ENCODE measurements at regions not wholly inside any gene's neighbourhood (a gene's known extent, or its start where the extent isn't known, plus 50 kb on each side); places are given as distances from the start of the nearest gene placed in this dataset.
"Not testable (repeated sequence)": the region's sequence is repeated elsewhere in the genome, so short reads cannot be mapped to it uniquely, and the experiment has no call there.

DNA sequence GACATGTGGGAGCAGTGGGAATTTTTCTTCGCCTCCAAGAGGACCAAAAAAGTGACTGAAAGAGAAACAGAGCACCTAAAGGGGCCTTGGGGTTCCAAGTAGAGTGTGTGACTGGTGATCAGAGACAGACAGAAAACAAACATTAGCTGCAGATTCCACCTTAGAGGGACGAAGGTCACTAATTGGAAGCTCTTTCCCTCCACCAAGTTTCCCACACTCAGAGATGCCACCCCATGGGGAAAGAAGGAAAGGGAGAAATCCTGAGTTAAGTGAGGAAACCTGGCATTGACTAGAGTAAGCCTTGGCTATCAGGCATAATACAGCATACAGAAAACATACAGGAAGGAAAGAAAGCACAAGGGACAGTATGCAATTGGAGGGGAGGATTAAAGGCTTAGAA is 90.9 kb downstream of the HNRNPD start:
- Histone ChIP-seq H3K4me3 (no peak overlapping the region), H3K9me3 (no peaks in the 10 kb centered on the region), H3K36me3 (no peaks in the 10 kb centered on the region), H3K27me3 (no peaks in the 10 kb centered on the region), H3K4me1 (no peaks in the 10 kb centered on the region), H3K27ac (no peak overlapping the region)
- intact Hi-C loops (cut with DNase I; ENCODE audit: low total_unique reads): no loop called here
- TF ChIP-seq, protein P1, sequence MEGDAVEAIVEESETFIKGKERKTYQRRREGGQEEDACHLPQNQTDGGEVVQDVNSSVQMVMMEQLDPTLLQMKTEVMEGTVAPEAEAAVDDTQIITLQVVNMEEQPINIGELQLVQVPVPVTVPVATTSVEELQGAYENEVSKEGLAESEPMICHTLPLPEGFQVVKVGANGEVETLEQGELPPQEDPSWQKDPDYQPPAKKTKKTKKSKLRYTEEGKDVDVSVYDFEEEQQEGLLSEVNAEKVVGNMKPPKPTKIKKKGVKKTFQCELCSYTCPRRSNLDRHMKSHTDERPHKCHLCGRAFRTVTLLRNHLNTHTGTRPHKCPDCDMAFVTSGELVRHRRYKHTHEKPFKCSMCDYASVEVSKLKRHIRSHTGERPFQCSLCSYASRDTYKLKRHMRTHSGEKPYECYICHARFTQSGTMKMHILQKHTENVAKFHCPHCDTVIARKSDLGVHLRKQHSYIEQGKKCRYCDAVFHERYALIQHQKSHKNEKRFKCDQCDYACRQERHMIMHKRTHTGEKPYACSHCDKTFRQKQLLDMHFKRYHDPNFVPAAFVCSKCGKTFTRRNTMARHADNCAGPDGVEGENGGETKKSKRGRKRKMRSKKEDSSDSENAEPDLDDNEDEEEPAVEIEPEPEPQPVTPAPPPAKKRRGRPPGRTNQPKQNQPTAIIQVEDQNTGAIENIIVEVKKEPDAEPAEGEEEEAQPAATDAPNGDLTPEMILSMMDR (IDR thresholded peaks at IDR 0.05): no peak
- TF ChIP-seq POLR2A (IDR thresholded peaks at IDR 0.05): no peak
- no peak for DNase-seq

DNA sequence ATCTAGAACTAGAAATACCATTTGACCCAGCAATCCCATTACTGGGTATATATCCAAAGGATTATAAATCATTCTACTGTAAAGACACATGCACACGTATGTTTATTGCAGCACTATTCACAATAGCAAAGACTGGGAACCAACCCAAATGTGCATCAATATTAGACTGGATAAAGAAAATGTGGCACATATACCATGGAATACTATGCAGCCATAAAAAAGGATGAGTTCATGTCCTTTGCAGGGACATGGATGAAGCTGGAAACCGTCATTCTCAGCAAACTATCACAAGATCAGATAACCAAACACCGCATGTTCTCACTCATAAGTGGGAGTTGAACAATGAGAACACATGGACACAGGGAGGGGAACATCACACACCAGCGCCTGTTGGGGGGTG is 94.2 kb downstream of the HNRNPD start:
- DNase-seq; H3K4me3 ChIP-seq; H3K27me3 ChIP-seq; H3K27ac ChIP-seq; H3K4me1 ChIP-seq; H3K36me3 ChIP-seq; H3K9me3 ChIP-seq; intact Hi-C loops (cut with DNase I; ENCODE audit: low total_unique reads): not testable (repeated sequence)

DNA sequence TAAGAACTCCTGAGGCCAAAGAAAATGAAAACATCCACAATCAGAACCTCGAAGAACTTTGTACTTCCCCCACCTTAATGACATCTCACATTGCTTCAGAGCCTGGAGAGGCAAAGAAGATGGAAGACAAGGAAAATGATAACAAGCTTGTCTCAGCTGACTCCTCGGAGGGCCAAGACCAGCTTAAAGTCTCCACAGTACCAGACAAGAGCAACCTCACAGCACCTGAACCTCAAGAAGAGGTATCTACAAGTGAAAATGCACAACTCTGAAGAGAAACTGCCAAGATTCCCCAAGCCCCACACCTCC is 97.5 kb downstream of the HNRNPD start:
- H3K27ac ChIP-seq: no peak overlapping the region
- no peaks in the 10 kb centered on the region for H3K36me3 ChIP-seq
- no peak overlapping the region for H3K4me3 ChIP-seq
- TF ChIP-seq POLR2A (IDR thresholded peaks at IDR 0.05): no peak
- intact Hi-C loops (cut with DNase I; ENCODE audit: low total_unique reads): no loop called here
- H3K27me3 ChIP-seq: no peaks in the 10 kb centered on the region
- no peaks in the 10 kb centered on the region for H3K9me3 ChIP-seq
- no peaks in the 10 kb centered on the region for H3K4me1 ChIP-seq
- no peak for DNase-seq

DNA sequence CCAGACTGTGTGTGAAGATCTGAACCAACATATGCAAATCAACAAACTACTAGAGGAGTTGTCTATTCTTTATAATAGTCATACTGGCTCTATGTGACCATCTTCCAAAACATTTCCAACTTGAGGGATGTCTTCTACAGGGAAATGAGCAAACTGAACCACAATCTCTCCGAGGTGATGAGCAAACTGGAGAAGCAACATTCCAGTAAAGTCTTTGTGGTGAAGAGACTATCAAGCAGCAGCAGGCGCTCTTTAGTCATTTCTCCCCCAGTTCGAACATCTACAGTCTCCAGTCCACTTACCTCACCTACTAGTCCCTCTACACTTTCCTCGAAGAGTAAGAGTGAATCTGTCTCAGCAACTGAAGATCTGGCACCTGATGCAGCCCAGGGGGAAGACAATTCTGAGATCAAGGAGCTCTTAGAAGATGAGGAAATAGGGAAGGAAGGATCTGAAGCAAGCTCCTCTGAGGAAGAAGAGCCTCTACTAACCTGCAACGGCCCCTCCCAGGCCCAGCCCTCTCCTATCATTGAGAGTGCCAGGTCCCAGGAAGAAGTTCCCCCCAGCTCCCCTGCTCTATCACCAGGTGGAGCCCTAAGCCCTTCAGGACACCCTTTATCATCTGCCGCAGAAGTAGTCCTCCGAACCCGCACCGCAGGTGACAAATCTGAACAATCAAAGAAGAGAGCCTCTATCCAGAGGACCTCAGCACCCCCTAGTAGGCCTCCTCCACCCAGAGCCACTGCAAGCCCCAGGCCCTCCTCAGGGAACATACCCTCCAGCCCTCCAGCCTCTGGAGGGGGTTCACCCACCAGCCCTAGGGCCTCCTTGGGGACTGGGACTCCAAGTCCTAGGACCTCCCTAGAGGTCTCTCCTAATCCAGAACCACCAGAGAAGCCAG is 98.1 kb downstream of the HNRNPD start:
- Histone ChIP-seq H3K27ac (no peak overlapping the region), H3K4me3 (no peak overlapping the region), H3K27me3 (no peaks in the 10 kb centered on the region), H3K4me1 (no peaks in the 10 kb centered on the region), H3K9me3 (no peaks in the 10 kb centered on the region), H3K36me3 (no peaks in the 10 kb centered on the region)
- DNase-seq: no peak
- TF ChIP-seq, protein P1 (IDR thresholded peaks at IDR 0.05): no peak
- no peak for TF ChIP-seq POLR2A (IDR thresholded peaks at IDR 0.05)
- intact Hi-C loops (cut with DNase I; ENCODE audit: low total_unique reads): no loop called here

DNA sequence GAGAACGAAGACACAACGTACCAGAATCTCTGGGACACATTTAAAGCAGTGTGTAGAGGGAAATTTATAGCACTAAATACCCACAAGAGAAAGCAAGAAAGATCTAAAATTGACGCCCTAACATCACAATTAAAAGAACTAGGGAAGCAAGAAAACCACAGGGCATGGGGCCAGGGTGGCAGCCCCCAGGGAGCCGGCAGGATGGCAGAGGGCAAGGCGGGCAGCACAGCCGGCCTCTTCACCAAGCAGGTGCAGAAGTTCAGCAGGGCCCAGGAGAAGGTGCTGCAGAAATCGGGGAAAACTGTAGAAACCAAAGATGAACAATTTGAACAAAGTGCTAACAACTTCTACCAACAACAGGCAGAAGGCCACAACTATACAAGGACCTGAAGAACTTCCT is 99.1 kb downstream of the HNRNPD start:
- H3K4me3 ChIP-seq; H3K9me3 ChIP-seq; H3K4me1 ChIP-seq; intact Hi-C loops (cut with DNase I; ENCODE audit: low total_unique reads); H3K27ac ChIP-seq; DNase-seq; H3K36me3 ChIP-seq; H3K27me3 ChIP-seq: not testable (repeated sequence)

GRCh38 chr4:82272523-82272922 is 101.3 kb downstream of the HNRNPD start:
- H3K27ac ChIP-seq; H3K36me3 ChIP-seq; intact Hi-C loops (cut with DNase I; ENCODE audit: low total_unique reads); H3K9me3 ChIP-seq; H3K4me1 ChIP-seq; H3K27me3 ChIP-seq; DNase-seq; H3K4me3 ChIP-seq: not testable (repeated sequence)

GRCh38 chr4:82271915-82272480 is 101.8 kb downstream of the HNRNPD start:
- H3K36me3 ChIP-seq; H3K27me3 ChIP-seq; H3K9me3 ChIP-seq; DNase-seq; H3K4me1 ChIP-seq; H3K4me3 ChIP-seq; intact Hi-C loops (cut with DNase I; ENCODE audit: low total_unique reads); H3K27ac ChIP-seq: not testable (repeated sequence)

- Histone ChIP-seq H3K4me1 (no peaks in the 10 kb centered on the region), H3K4me3 (no peak overlapping the region), H3K27me3 (no peaks in the 10 kb centered on the region), H3K27ac (no peak overlapping the region), H3K36me3 (no peaks in the 10 kb centered on the region), H3K9me3 (no peaks in the 10 kb centered on the region)
- no peak for DNase-seq
- TF ChIP-seq, protein P1 (IDR thresholded peaks at IDR 0.05): no peak
- TF ChIP-seq POLR2A (IDR thresholded peaks at IDR 0.05): no peak
- intact Hi-C loops (cut with DNase I; ENCODE audit: low total_unique reads): loop anchor here (10.0 kb wide), 1 partner anchor 864 kb away; no protein-coding TSS in a partner anchor
Observed at GRCh38 chr4:82268826-82269193, 105.0 kb downstream of the HNRNPD start.
